GM10266 (cell line): ENCODE measurements at regions not wholly inside any gene's neighbourhood (a gene's known extent, or its start where the extent isn't known, plus 50 kb on each side); places are given as distances from the start of the nearest gene placed in this dataset.

Experiments
- DNase-seq: peaks from one replicate; pipeline ENCODE4 v3.0.0; 2012; ENCODE audit errors: extremely low spot score
- TF ChIP-seq, protein P1 (sequence below): IDR thresholded peaks from 2 replicates; pipeline ENCODE4 v1.5.1; 2012; ENCODE audit warnings: mild to moderate bottlenecking, low read depth; ENCODE audit not compliant: control insufficient read depth, insufficient read depth; ENCODE audit errors: missing control alignments

DNA sequence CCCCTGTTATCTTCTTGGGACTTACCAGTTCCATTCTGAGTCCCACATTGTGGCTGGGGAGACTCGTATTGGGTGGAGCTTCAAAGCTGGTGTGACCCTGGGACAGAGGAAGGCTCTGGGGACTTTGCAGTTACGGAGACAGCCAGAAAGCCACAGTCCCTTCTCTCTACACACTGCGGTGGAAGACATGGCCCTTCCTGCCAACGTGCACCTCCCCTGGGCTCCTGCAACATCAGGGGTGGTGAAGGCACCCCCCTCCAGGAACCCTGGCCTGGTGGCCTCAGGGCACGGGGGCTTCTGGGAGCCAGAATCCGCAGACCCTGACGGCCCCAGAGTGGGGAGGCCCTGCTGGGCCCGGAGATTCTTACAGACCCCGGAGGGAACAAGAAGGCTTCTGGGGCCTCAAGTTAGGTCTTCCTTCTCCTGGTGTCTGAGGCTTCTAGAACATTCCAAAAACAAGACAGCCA lies 113.0 kb downstream of the SIK1 start:
- no peak for DNase-seq
- TF ChIP-seq, protein P1, sequence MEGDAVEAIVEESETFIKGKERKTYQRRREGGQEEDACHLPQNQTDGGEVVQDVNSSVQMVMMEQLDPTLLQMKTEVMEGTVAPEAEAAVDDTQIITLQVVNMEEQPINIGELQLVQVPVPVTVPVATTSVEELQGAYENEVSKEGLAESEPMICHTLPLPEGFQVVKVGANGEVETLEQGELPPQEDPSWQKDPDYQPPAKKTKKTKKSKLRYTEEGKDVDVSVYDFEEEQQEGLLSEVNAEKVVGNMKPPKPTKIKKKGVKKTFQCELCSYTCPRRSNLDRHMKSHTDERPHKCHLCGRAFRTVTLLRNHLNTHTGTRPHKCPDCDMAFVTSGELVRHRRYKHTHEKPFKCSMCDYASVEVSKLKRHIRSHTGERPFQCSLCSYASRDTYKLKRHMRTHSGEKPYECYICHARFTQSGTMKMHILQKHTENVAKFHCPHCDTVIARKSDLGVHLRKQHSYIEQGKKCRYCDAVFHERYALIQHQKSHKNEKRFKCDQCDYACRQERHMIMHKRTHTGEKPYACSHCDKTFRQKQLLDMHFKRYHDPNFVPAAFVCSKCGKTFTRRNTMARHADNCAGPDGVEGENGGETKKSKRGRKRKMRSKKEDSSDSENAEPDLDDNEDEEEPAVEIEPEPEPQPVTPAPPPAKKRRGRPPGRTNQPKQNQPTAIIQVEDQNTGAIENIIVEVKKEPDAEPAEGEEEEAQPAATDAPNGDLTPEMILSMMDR, result no peak

- TF ChIP-seq, protein P1, result no peak
These were observed 113.6 kb downstream of the SIK1 start for GRCh38 chr21:43313221-43313938.

GRCh38 chr21:43312751-43313169 lies 114.2 kb downstream of the SIK1 start:
- DNase-seq, result no peak

More at GRCh38 chr21:43313221-43313938, 113.6 kb downstream of the SIK1 start:
- DNase-seq, result no peak

DNA sequence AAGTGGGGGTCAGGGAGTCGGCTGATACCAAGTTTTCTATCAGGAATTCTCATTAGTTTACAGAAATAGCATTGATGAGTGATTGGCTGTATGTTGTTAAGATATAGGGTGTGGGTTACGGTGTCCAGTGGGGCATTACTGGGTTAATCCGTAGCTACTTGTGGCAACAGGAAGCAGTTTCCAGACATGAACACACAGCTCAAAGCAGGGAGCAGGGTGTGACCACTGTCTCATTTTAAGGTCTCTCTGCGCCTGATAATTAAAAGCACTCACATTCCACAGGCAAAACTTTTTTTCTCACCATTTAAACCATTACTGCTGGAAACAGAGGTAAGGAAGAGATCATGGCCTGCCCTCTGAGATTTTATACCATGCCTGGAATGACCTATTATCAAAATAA lies 114.9 kb downstream of the SIK1 start:
- TF ChIP-seq, protein P1, result no peak
- no peak for DNase-seq

More at GRCh38 chr21:43312751-43313169, 114.2 kb downstream of the SIK1 start:
- TF ChIP-seq, protein P1, result no peak

GRCh38 chr21:43311301-43311817 lies 115.6 kb downstream of the SIK1 start:
- TF ChIP-seq, protein P1, result no peak
- DNase-seq, result no peak

DNA sequence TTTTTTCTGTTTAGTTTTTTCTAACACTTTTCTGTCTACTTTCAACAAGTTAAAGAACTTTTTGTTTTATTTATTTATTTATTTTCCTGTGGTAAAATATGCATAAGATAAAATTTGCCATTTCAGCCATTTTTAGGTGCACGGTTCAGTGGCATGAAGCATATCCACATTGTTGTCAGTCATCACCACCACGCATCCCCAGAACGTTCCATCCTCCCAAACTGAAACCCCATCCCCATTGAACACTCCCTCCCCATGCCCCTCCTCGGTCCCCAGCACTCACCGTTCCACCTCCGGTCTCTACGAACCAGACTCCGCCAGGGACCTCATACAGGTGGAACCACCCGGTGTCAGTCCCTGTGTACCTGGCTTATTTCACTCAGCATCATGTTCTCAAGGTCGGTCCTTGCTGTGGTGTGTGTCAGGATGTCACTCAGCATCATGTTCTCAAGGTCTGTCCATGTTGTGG lies 118.1 kb downstream of the SIK1 start:
- TF ChIP-seq, protein P1, result no peak
- DNase-seq, result no peak
